ENCODE measurements at regions not wholly inside any gene's neighbourhood (a gene's known extent, or its start where the extent isn't known, plus 50 kb on each side); places are given as distances from the start of the nearest gene placed in this dataset.

DNA sequence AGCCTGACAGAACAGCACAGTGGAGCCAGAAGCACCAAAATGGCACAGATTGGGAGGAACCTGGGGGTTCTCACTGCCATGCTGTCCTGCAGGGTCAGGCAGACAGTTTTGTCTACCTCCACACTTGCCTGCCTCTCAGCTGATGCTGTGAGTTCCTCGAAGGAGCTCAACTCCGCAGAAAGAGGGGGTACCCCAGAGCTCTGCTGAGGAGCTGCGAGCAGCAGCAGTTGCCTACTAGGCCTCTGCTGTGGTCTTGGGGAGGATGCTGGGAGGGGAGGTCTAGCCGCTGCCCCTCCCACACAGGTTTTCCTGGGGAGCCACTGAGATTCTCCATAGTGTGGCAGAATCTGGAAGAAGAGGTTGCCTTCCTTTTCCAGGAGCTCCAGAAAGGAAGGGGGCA is 192.5 kb downstream of the FOXD2 start:
- TF ChIP-seq CTCF (IDR thresholded peaks at IDR 0.05; ENCODE audit: control extremely low read depth in 1 of 3, insufficient read depth in 1 of 3, low read depth in 1 of 3, low read length in 3 of 3), result no peak
- no peak for TF ChIP-seq POLR2A (IDR thresholded peaks at IDR 0.05; ENCODE audit: control extremely low read depth in 1 of 2, low read depth in 2 of 2, low read length in 2 of 2)
- no peak for TF ChIP-seq SIN3A (conservative IDR thresholded peaks at IDR 0.05 in 1 of 2, IDR thresholded peaks at IDR 0.05 in 1 of 2; ENCODE audit: low read depth in 1 of 2, low read length in 2 of 2)
- TF ChIP-seq EZH2 (IDR thresholded peaks at IDR 0.05; ENCODE audit: low read depth, low read length, severe bottlenecking), result no peak
- no peak for TF ChIP-seq CHD2 (IDR thresholded peaks at IDR 0.05; ENCODE audit: low read length)
- TF ChIP-seq, protein P1, sequence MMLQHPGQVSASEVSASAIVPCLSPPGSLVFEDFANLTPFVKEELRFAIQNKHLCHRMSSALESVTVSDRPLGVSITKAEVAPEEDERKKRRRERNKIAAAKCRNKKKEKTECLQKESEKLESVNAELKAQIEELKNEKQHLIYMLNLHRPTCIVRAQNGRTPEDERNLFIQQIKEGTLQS (IDR thresholded peaks at IDR 0.05; ENCODE audit: insufficient read depth, low read depth, low read length), result no peak
- TF ChIP-seq JUND (IDR thresholded peaks at IDR 0.05; ENCODE audit: low read length), result no peak
- no peak for TF ChIP-seq CHD1 (IDR thresholded peaks at IDR 0.05; ENCODE audit: low read depth, low read length)
- no peak for TF ChIP-seq HDAC2 (IDR thresholded peaks at IDR 0.05; ENCODE audit: borderline replicate concordance in 1 of 2, low read depth in 2 of 2, low read length in 2 of 2)
- no peak for TF ChIP-seq EP300 (IDR thresholded peaks at IDR 0.05; ENCODE audit: borderline replicate concordance in 1 of 2, low read depth in 2 of 2, low read length in 2 of 2)

Data from H1 (cell line).